Cardiac fibroblast (primary cell): ENCODE measurements at regions not wholly inside any gene's neighbourhood (a gene's known extent, or its start where the extent isn't known, plus 50 kb on each side); places are given as distances from the start of the nearest gene placed in this dataset.
"Not testable (repeated sequence)": the region's sequence is repeated elsewhere in the genome, so short reads cannot be mapped to it uniquely, and the experiment has no call there.

Source experiments
- DNase-seq, 2 donors: peaks; one replicate each; pipeline versions ENCODE4 v3.0.0 to v3.0.0-alpha.2; 2010; ENCODE audit warnings: low read depth in 2 of 2
- H3K4me3 ChIP-seq, 2 donors: replicated peaks in 1 of 2; 1 replicate in 1 of 2; 2 replicates in 1 of 2; pipeline ENCODE4 v1.5.1; 2011; ENCODE audit warnings: low read depth in 2 of 2, low read length in 2 of 2, mild to moderate bottlenecking in 2 of 2, moderate library complexity in 1 of 2
- CTCF ChIP-seq: IDR thresholded peaks from one replicate; pipeline ENCODE4 v1.5.1; 2011; ENCODE audit warnings: low read depth, mild to moderate bottlenecking, low read length, inconsistent platforms

DNA sequence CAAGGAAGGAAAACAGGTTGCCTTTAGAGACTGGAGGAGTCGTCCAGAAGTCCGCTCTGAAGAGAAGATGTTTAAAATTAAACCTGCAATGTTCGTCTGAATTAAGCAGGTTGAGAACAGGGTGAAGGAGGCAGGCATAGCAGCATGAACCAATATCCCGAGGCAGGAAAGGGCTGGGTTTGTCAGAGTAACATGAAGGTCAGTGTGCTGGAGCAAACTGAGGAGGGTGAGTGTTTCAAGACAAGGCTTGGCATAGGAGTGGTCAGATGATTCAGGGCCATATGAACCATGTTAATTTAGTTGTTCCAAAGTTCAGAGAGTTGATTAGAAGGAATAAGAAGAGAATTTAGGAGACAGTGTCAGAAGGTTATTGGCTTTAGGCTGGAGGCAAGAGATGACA is 93.3 kb downstream of the UTRN start:
- TF ChIP-seq CTCF: no peak
- peak; percentile 36 to 53 for DNase-seq
- H3K4me3 ChIP-seq: no peak overlapping the region

DNA sequence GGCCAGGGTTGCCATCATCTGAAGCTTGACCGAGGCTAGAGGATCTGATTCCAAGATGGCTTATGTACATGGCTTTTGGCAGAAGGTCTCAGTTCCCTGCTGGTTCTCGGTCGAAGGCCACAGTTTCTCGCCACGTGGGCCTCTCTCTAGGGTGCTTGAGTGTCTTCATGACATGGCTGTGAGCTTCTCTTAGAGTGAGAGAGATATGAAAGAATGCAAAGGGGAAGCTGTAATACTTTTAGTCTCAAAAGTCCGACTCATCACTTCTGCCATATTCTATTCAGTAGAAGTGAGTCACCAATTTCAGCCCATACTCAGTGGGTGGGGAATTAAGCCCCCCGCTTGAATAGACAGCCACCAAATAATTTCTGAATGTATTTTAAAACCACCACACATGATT is 94.2 kb downstream of the UTRN start:
- TF ChIP-seq CTCF: no peak
- H3K4me3 ChIP-seq: no peak overlapping the region
- DNase-seq: peak in 1 of 2 donors; percentile 69

GRCh38 chr6:144381499-144381898 is 96.4 kb downstream of the UTRN start:
- not testable (repeated sequence) for DNase-seq

GRCh38 chr6:144383336-144383735 is 98.2 kb downstream of the UTRN start:
- no peak overlapping the region for H3K4me3 ChIP-seq
- no peak for TF ChIP-seq CTCF
- DNase-seq: no peak

More at GRCh38 chr6:144381499-144381898, 96.4 kb downstream of the UTRN start:
- not testable (repeated sequence) for H3K4me3 ChIP-seq

GRCh38 chr6:144384427-144384826 is 99.3 kb downstream of the UTRN start:
- H3K4me3 ChIP-seq: no peak overlapping the region
- no peak for TF ChIP-seq CTCF
- DNase-seq: no peak

- not testable (repeated sequence) for H3K4me3 ChIP-seq, DNase-seq
Measured at GRCh38 chr6:144389474-144389873, 104.3 kb downstream of the UTRN start.

DNA sequence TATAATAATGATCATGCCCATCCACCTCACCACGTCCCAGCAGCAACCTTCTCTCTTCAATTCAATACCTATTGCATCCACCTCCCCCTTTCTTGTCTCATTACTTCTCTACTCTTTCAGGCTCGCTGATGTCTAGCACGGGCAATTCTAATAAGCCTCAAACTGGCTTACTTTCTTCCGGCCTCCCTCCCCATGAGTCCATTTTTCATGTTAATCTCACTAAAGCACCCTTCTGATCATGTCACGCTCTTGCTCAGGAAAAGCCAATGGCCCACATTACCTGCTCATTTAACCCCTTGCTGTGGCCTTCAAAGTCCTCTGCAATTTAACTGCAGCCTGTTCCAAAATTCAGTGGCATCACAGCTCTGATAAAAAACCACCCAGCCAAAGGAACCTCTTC is 105.1 kb downstream of the UTRN start:
- no peak for DNase-seq
- TF ChIP-seq CTCF: no peak

DNA sequence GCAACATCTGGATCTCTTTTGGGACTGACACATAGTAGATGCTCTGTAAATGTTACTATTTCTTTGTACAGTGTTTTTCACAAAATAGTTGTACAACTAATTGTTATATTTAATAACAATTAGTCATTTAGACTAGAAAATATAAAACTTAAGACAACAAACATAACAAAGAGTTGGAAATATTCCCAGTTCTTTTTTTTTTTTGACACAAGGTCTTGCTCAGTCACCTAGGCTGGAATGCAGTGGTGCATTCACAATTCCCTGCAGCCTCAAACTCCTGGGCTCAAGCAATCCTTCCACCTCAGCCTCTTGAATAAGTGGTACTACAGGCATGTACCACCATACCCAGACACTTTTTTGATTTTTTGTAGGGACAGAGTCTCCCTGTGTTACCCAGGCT is 105.8 kb downstream of the UTRN start:
- no peak overlapping the region for H3K4me3 ChIP-seq
- TF ChIP-seq CTCF: no peak

More for the DNA sequence above, 105.1 kb downstream of the UTRN start:
- no peak overlapping the region for H3K4me3 ChIP-seq

More for the DNA sequence above, 105.8 kb downstream of the UTRN start:
- peak in 1 of 2 donors; percentile 54 for DNase-seq
